A549 (cell line): ENCODE measurements at regions not wholly inside any gene's neighbourhood (a gene's known extent, or its start where the extent isn't known, plus 50 kb on each side); places are given as distances from the start of the nearest gene placed in this dataset.

ENCODE experiments used
- ATAC-seq, 2 experiments: fragments of 200-7000 bp in 1 of 2; fragments of >200 bp in 1 of 2; cut with Nextera tagmentation in 1 of 2; cut with Tn5 transposase in 1 of 2; 3 replicates each; pipeline versions ENCODE4 v1.8.0 to v1.9.1; 2018 to 2020; ENCODE audit warnings: mild to moderate bottlenecking in 1 of 2, moderate library complexity in 1 of 2
- CTCF ChIA-PET: fragments of 300-600 bp; sonication (Branson Sonifier 250); formaldehyde crosslinking; extraction: SDS; loops from one replicate; lab custom pipeline; 2021; ENCODE audit warnings: antibody characterized with exemption, inconsistent platforms; lab: Yijun Ruan, JAX
- POLR2A ChIA-PET: fragments of 350-600 bp; formaldehyde crosslinking; extraction: SDS; loops from one replicate; lab custom pipeline; 2021; ENCODE audit warnings: antibody characterized with exemption, inconsistent platforms; lab: Yijun Ruan, JAX
- DNase-seq, 2 experiments: peaks; one replicate each; pipeline versions ENCODE4 v3.0.0 to v3.0.0-alpha.2; 2011 to 2016; ENCODE audit warnings: low read depth in 1 of 2, low spot score in 1 of 2
- FAIRE-seq: peaks from 2 replicates; lab custom pipeline; 2011; peaks lifted over from hg19 to GRCh38; lab: Jason Lieb, UNC
- H3K27ac ChIP-seq, 2 experiments: fragments of >200 bp; sonication (Bioruptor Twin); formaldehyde crosslinking; 3 replicates each; pipeline ENCODE4 v1.5.1; 2016 to 2017
- H3K4me1 ChIP-seq: fragments of >200 bp; sonication (Bioruptor Twin); formaldehyde crosslinking; 3 replicates; pipeline ENCODE4 v1.6.1; 2016
- H3K4me2 ChIP-seq: fragments of >200 bp; sonication (Bioruptor Twin); formaldehyde crosslinking; 3 replicates; pipeline ENCODE4 v1.6.1; 2016
- H3K4me3 ChIP-seq: fragments of >200 bp; sonication (Bioruptor Twin); formaldehyde crosslinking; 3 replicates; pipeline ENCODE4 v1.5.1; 2016
- H3K9me3 ChIP-seq: fragments of >200 bp; sonication (Bioruptor Twin); formaldehyde crosslinking; 3 replicates; pipeline ENCODE4 v1.6.1; 2016
- ATOH8 ChIP-seq: fragments of 250-450 bp; sonication (Bioruptor Pico); IDR thresholded peaks from 2 replicates; pipeline ENCODE4 v1.5.0; 2020; ENCODE audit warnings: low read depth, mild to moderate bottlenecking, moderate library complexity
- BHLHE40 ChIP-seq: IDR thresholded peaks from 2 replicates; pipeline ENCODE4 v1.6.1; 2012; ENCODE audit warnings: low read depth, low read length, inconsistent platforms
- CBX8 ChIP-seq: fragments of 200-600 bp; sonication (generic); IDR thresholded peaks from 2 replicates; pipeline ENCODE4 v1.6.1; 2016
- CEBPB ChIP-seq, 2 experiments: fragments of >200 bp in 1 of 2; sonication (Bioruptor Twin) in 1 of 2; formaldehyde crosslinking in 1 of 2; IDR thresholded peaks; 2 replicates each; pipeline ENCODE4 v1.6.1; 2012 to 2016
- CTCF ChIP-seq: fragments of >200 bp; sonication (Bioruptor Twin); formaldehyde crosslinking; IDR thresholded peaks from 3 replicates; pipeline ENCODE4 v1.5.1; 2016
- EP300 ChIP-seq, 2 experiments: fragments of >200 bp; sonication (Bioruptor Twin); formaldehyde crosslinking; IDR thresholded peaks; 2 replicates in 1 of 2; 3 replicates in 1 of 2; pipeline ENCODE4 v1.6.1; 2016 to 2017
- ESRRA ChIP-seq: fragments of 150-350 bp; IDR thresholded peaks from 2 replicates; pipeline ENCODE4 v1.6.1; 2014; ENCODE audit warnings: mild to moderate bottlenecking, low read length, borderline replicate concordance
- FOSB ChIP-seq: fragments of 250-450 bp; sonication (Bioruptor Pico); IDR thresholded peaks from 2 replicates; pipeline ENCODE4 v1.5.0; 2020; ENCODE audit warnings: mild to moderate bottlenecking, moderate library complexity
- GATA3 ChIP-seq: IDR thresholded peaks from 2 replicates; pipeline ENCODE4 v1.6.1; 2012; ENCODE audit warnings: borderline replicate concordance
- HDAC2 ChIP-seq: fragments of 200-600 bp; sonication (generic); IDR thresholded peaks from 2 replicates; pipeline ENCODE4 v1.6.1; 2016
- HES2 ChIP-seq: fragments of >200 bp; sonication (Bioruptor Twin); formaldehyde crosslinking; IDR thresholded peaks from 2 replicates; pipeline ENCODE4 v1.6.1; 2016
- HEYL ChIP-seq: fragments of 250-450 bp; sonication (Bioruptor Pico); IDR thresholded peaks from 2 replicates; pipeline ENCODE4 v1.8.0; 2021; ENCODE audit warnings: mild to moderate bottlenecking, moderate library complexity
- HMGXB4 ChIP-seq: fragments of 250-450 bp; sonication (Bioruptor Pico); IDR thresholded peaks from 2 replicates; pipeline ENCODE4 v1.5.0; 2021; ENCODE audit warnings: mild to moderate bottlenecking, moderate library complexity, borderline replicate concordance
- KDM5A ChIP-seq: fragments of 200-600 bp; sonication (generic); IDR thresholded peaks from 2 replicates; pipeline ENCODE4 v1.6.1; 2016; ENCODE audit warnings: antibody characterized with exemption, mild to moderate bottlenecking
- MAZ ChIP-seq: fragments of 150-350 bp; IDR thresholded peaks from 2 replicates; pipeline ENCODE4 v1.6.1; 2014; ENCODE audit warnings: antibody characterized with exemption, low read depth, low read length, borderline replicate concordance
- MYC ChIP-seq: IDR thresholded peaks from 2 replicates; pipeline ENCODE4 v1.6.1; 2012; ENCODE audit warnings: mild to moderate bottlenecking, inconsistent platforms, low read length, improper control_type of control experiment, borderline replicate concordance
- NFE2L2 ChIP-seq: fragments of 150-350 bp; conservative IDR thresholded peaks from 2 replicates; pipeline ENCODE4 v1.6.1; 2014; ENCODE audit warnings: low read length
- NPAS2 ChIP-seq: fragments of 250-450 bp; sonication (Bioruptor Pico); IDR thresholded peaks from 2 replicates; pipeline ENCODE4 v1.8.0; 2022; ENCODE audit warnings: mild to moderate bottlenecking, moderate library complexity, borderline replicate concordance
- PBX3 ChIP-seq: IDR thresholded peaks from 2 replicates; pipeline ENCODE4 v1.6.1; 2012
- POLR2AphosphoS2 ChIP-seq: conservative IDR thresholded peaks from 2 replicates; pipeline ENCODE4 v1.6.1; 2012; ENCODE audit warnings: low read length, improper control_type of control experiment, inconsistent platforms
- REST ChIP-seq: fragments of 200-600 bp; sonication (generic); IDR thresholded peaks from 2 replicates; pipeline ENCODE4 v1.6.1; 2016; ENCODE audit warnings: antibody characterized with exemption, mild to moderate bottlenecking, moderate library complexity
- SMC3 ChIP-seq: fragments of >200 bp; sonication (Bioruptor Twin); formaldehyde crosslinking; IDR thresholded peaks from 3 replicates; pipeline ENCODE4 v1.6.1; 2018; ENCODE audit warnings: inconsistent platforms
- USF2 ChIP-seq: fragments of 450-650 bp; IDR thresholded peaks from 2 replicates; pipeline ENCODE4 v1.6.1; 2014; ENCODE audit warnings: antibody characterized with exemption
- ZNF302 ChIP-seq: fragments of 250-450 bp; sonication (Bioruptor Pico); IDR thresholded peaks from 2 replicates; pipeline ENCODE4 v1.9.0; 2021; ENCODE audit warnings: inconsistent platforms, mild to moderate bottlenecking, moderate library complexity
- WGBS: methylation state at CpG from one replicate; pipeline ENCODE4 v1.1.6; 2017; ENCODE audit errors: missing lambda C conversion rate; 5-methylcytosine and 5-hydroxymethylcytosine counted together

GRCh38 chr1:115198938-115199337 lies 109.6 kb upstream of the TSPAN2 start (continued):
- no peak for TF ChIP-seq MAZ
- no peak for TF ChIP-seq PBX3
- no peak for TF ChIP-seq CTCF
- TF ChIP-seq USF2: no peak
- TF ChIP-seq ZNF302 (CRISPR knock-in tag): no peak

- no peak for DNase-seq
- ChIA-PET POLR2A (no interaction called here), CTCF (no interaction called here)
- ATAC-seq: no peak
- Histone ChIP-seq H3K27ac (no peak overlapping the region), H3K4me2 (no peak overlapping the region), H3K4me1 (peaks cover 13% of the 10 kb centered on the region; the same call in 2 of the 3 replicates), H3K9me3 (no peaks in the 10 kb centered on the region), H3K4me3 (no peak overlapping the region)
- FAIRE-seq: no peak
- 94% methylated on average over 1 of the region's 1 CpG for WGBS
- TF ChIP-seq KDM5A: no peak
- no peak for TF ChIP-seq EP300 (IDR thresholded peaks at IDR 0.05)
- TF ChIP-seq BHLHE40: no peak
- TF ChIP-seq ATOH8 (CRISPR knock-in tag): no peak
- TF ChIP-seq FOSB: no peak
- no peak for TF ChIP-seq HMGXB4
- no peak for TF ChIP-seq HEYL (CRISPR knock-in tag)
- no peak for TF ChIP-seq POLR2AphosphoS2
- no peak for TF ChIP-seq SMC3
- TF ChIP-seq HDAC2: no peak
These were observed 107.0 kb upstream of the TSPAN2 start for GRCh38 chr1:115196296-115196695.

- ATAC-seq (no peak), DNase-seq (no peak), FAIRE-seq (no peak)
- no peak overlapping the region for H3K4me2 ChIP-seq
- H3K27ac ChIP-seq: peak overlapping the region in 1 of 2 experiments; percentile 48; a peak in 2 of 6 replicates
- H3K9me3 ChIP-seq: no peaks in the 10 kb centered on the region
- H3K4me1 ChIP-seq: peaks cover 31% of the 10 kb centered on the region
- CTCF ChIA-PET: interaction anchor here (0.8 kb wide), 1 partner anchor 23 kb away, joined by 4 read pairs; no protein-coding TSS in a partner anchor
- no peak overlapping the region for H3K4me3 ChIP-seq
- 0% methylated on average over 2 of the region's 2 CpGs for WGBS
- POLR2A ChIA-PET: no interaction called here
- TF ChIP-seq CEBPB (IDR thresholded peaks at IDR 0.05) (no peak), NFE2L2 (no peak), ESRRA (no peak), CBX8 (no peak), HMGXB4 (no peak), GATA3 (no peak), HES2 (no peak), MYC (no peak), REST (no peak), NPAS2 (CRISPR knock-in tag) (no peak)
These were observed 105.2 kb upstream of the TSPAN2 start for GRCh38 chr1:115194506-115194905.
